ENCODE measurements at regions not wholly inside any gene's neighbourhood (a gene's known extent, or its start where the extent isn't known, plus 50 kb on each side); places are given as distances from the start of the nearest gene placed in this dataset.

DNA sequence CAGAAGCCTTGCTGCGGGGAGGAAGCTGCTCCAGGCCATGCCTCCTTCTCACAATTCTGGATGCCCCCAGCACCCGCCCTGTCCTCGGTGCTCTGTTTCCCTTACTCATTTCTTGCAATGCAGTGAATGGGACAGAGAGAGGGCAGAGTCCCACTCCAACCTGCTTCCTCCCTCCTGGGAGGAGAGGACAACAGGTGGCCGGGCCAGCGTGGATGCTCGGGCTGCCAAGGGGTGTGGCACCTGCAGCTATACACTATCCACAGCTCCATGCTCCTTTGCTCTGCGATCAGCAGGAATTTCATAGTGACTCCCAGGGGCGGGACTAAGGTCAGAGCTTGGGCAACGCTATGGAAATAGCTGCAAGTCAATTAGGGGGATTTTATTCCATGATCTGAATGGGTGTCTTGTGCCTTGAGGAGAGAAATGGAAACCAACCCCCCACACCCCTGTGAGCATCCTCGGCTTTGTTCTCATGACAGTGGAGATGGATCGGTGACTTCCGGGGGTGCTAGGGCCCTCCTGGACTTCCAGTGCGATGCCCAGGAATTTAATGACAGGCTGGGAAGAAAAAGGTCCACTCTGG lies 192.5 kb downstream of the MYLK4 start:
- TF ChIP-seq YY1 (IDR thresholded peaks at IDR 0.05; ENCODE audit: insufficient read depth, insufficient read length) (no peak), SUZ12 (IDR thresholded peaks at IDR 0.05; ENCODE audit: extremely low read depth, insufficient read depth, insufficient read length) (no peak), ZNF274 (IDR thresholded peaks at IDR 0.05; ENCODE audit: low read depth, low read length) (no peak)
- no peak overlapping the region for H3K9ac ChIP-seq (ENCODE audit: insufficient read length, low read depth)
- no peaks in the 10 kb centered on the region for H3K36me3 ChIP-seq (ENCODE audit: insufficient read depth, insufficient read length, low read length)
- H3K9me3 ChIP-seq (ENCODE audit: insufficient read depth, low read length): no peaks in the 10 kb centered on the region
- H3K27me3 ChIP-seq (ENCODE audit: insufficient read depth, insufficient read length): no peaks in the 10 kb centered on the region
- DNase-seq (ENCODE audit: low read depth, low spot score): no peak
- no peaks in the 10 kb centered on the region for H3K4me1 ChIP-seq (ENCODE audit: insufficient read depth, insufficient read length)
- H3K4me3 ChIP-seq (ENCODE audit: insufficient read length, low read depth): no peak overlapping the region

DNA sequence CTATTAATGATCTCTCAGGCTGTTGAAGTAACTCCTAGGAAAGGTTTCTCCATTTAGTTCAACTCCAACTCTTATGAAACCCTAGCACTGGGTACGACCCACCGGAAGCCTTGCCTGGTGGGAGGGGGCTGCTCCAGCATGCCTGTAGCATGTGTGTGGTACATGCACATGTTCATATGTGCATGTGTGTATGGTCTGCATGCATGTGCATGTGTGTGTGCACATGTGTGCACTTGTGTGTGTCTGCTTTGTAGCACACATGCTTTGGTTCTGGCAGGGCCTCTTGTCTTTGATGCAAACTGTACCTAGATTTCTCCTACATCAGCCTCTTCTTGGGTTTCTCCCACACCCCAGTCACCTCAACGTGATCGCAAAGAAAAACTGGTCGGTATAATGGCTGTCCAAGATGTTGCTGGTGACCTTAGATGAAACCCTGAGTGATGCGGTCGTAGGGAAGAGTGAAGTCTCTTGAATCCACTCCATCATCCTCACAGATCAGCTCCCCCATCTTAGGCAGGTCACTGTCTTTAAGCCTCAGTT lies 193.5 kb downstream of the MYLK4 start:
- H3K4me1 ChIP-seq (ENCODE audit: insufficient read depth, insufficient read length): no peaks in the 10 kb centered on the region
- no peak overlapping the region for H3K4me3 ChIP-seq (ENCODE audit: insufficient read length, low read depth)
- TF ChIP-seq SUZ12 (IDR thresholded peaks at IDR 0.05; ENCODE audit: extremely low read depth, insufficient read depth, insufficient read length) (no peak), YY1 (IDR thresholded peaks at IDR 0.05; ENCODE audit: insufficient read depth, insufficient read length) (no peak), ZNF274 (IDR thresholded peaks at IDR 0.05; ENCODE audit: low read depth, low read length) (no peak)
- no peak for DNase-seq (ENCODE audit: low read depth, low spot score)
- no peak overlapping the region for H3K9ac ChIP-seq (ENCODE audit: insufficient read length, low read depth)
- no peaks in the 10 kb centered on the region for H3K9me3 ChIP-seq (ENCODE audit: insufficient read depth, low read length)
- H3K27me3 ChIP-seq (ENCODE audit: insufficient read depth, insufficient read length): no peaks in the 10 kb centered on the region
- H3K36me3 ChIP-seq (ENCODE audit: insufficient read depth, insufficient read length, low read length): no peaks in the 10 kb centered on the region

DNA sequence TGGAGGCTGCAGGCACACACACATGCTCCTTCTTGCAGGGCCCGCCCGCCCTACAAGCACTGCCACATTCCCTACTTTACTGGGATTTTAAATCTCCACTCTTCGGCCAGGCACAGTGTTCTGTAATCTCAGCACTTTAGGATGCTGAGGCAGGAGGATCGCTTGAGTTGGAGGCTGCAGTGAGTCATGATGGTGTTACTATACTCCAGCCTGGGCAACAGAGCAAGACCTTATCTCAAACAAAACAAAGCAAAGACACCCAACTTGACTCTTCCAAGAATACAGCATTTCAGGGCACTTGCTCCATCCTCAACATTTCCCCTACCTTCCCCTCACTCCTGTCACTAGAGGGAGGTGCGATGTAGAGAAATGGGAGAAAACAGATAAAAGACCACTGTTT lies 194.0 kb downstream of the MYLK4 start:
- Histone ChIP-seq H3K27me3 (ENCODE audit: insufficient read depth, insufficient read length) (no peaks in the 10 kb centered on the region), H3K4me3 (ENCODE audit: insufficient read length, low read depth) (no peak overlapping the region), H3K9me3 (ENCODE audit: insufficient read depth, low read length) (no peaks in the 10 kb centered on the region), H3K36me3 (ENCODE audit: insufficient read depth, insufficient read length, low read length) (no peaks in the 10 kb centered on the region), H3K9ac (ENCODE audit: insufficient read length, low read depth) (no peak overlapping the region), H3K4me1 (ENCODE audit: insufficient read depth, insufficient read length) (no peaks in the 10 kb centered on the region)
- TF ChIP-seq YY1 (IDR thresholded peaks at IDR 0.05; ENCODE audit: insufficient read depth, insufficient read length) (no peak), ZNF274 (IDR thresholded peaks at IDR 0.05; ENCODE audit: low read depth, low read length) (no peak), SUZ12 (IDR thresholded peaks at IDR 0.05; ENCODE audit: extremely low read depth, insufficient read depth, insufficient read length) (no peak)
- DNase-seq (ENCODE audit: low read depth, low spot score): no peak

DNA sequence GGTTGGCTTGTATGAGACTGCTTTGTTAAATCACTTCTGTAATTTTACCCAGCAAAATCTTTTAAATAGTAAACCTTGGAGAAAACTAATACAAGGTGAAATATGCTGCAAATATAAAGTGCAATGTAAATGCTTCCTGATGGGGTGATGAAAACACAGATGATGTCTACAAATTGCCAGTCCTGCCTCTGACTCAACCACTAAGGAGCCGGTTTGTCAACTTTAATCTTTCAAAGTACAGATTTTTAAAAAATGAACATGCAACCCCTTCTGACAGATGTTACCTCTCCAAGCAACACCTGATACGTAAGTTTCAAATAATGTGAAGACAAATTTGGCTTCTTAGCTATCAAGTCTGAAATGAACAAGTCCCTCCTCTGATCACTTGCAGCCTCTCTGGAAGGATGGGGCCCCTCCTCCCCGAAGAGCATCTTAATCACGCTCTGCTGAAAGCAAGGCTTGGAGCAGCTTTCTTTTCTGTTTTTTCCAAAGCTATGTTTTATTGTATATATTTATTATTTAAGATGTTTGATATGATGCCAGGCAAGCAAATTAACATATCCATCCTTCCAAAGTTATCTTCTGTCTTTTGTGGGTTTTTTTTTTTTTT lies 196.0 kb downstream of the MYLK4 start:
- TF ChIP-seq SUZ12 (IDR thresholded peaks at IDR 0.05; ENCODE audit: extremely low read depth, insufficient read depth, insufficient read length): no peak
- TF ChIP-seq YY1 (IDR thresholded peaks at IDR 0.05; ENCODE audit: insufficient read depth, insufficient read length): no peak
- TF ChIP-seq ZNF274 (IDR thresholded peaks at IDR 0.05; ENCODE audit: low read depth, low read length): no peak
- Histone ChIP-seq H3K4me1 (ENCODE audit: insufficient read depth, insufficient read length) (no peaks in the 10 kb centered on the region), H3K36me3 (ENCODE audit: insufficient read depth, insufficient read length, low read length) (no peaks in the 10 kb centered on the region), H3K9ac (ENCODE audit: insufficient read length, low read depth) (no peak overlapping the region), H3K4me3 (ENCODE audit: insufficient read length, low read depth) (no peak overlapping the region), H3K27me3 (ENCODE audit: insufficient read depth, insufficient read length) (no peaks in the 10 kb centered on the region), H3K9me3 (ENCODE audit: insufficient read depth, low read length) (no peaks in the 10 kb centered on the region)
- no peak for DNase-seq (ENCODE audit: low read depth, low spot score)

DNA sequence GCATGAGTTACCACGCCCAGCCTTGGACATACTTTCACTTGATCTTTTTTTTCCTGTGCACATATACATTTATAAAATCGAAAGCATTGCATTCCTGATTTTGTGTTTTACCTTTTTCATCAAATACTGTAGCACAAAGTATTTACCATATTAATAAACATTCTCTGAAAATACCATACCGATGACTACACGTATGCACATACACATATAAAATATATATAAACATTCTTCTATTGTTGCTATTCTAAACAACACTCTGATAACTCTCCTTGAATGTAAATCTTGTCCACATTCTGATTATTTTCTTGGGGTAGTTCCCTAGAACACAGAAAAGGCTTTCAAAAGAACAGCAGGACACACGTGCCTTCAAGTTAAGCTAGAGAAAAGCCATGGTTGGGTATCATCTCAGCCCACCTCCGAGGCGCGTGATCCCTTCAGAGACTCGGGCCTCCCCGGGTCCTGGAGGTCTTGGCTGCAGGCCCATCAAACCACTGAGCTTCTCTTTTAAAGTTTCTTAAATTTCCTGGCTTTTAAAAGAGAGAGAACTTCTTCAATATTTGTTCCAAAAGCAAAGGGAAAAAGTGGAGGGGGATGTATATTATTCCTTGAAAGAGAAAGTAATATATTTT lies 198.1 kb downstream of the MYLK4 start:
- Histone ChIP-seq H3K36me3 (ENCODE audit: insufficient read depth, insufficient read length, low read length) (no peaks in the 10 kb centered on the region), H3K9me3 (ENCODE audit: insufficient read depth, low read length) (peaks cover 7% of the 10 kb centered on the region; the same call in 1 of the 2 replicates), H3K27me3 (ENCODE audit: insufficient read depth, insufficient read length) (no peaks in the 10 kb centered on the region), H3K4me3 (ENCODE audit: insufficient read length, low read depth) (no peak overlapping the region), H3K9ac (ENCODE audit: insufficient read length, low read depth) (no peak overlapping the region), H3K4me1 (ENCODE audit: insufficient read depth, insufficient read length) (no peaks in the 10 kb centered on the region)
- TF ChIP-seq SUZ12 (IDR thresholded peaks at IDR 0.05; ENCODE audit: extremely low read depth, insufficient read depth, insufficient read length) (no peak), ZNF274 (IDR thresholded peaks at IDR 0.05; ENCODE audit: low read depth, low read length) (no peak)
- DNase-seq (ENCODE audit: low read depth, low spot score): no peak

DNA sequence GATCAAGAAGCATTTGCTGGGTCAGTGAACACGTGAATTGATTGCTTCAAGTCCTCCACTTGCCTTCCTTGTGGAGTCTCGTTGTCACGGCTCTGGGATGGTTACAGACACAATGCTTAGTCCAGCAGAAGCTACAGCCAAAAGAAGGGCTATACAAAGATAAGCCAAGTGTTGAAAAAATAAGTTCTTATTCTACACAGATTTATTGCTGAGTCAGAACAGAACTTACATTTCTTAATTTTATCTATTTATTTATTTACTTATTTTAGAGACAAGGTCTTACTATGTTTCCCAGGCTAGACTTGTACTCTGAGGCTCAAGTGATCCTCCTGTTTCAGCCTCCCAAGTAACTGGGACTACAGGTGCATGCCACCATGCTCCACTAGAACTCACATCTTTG lies 199.0 kb downstream of the MYLK4 start:
- Histone ChIP-seq H3K36me3 (ENCODE audit: insufficient read depth, insufficient read length, low read length) (no peaks in the 10 kb centered on the region), H3K4me3 (ENCODE audit: insufficient read length, low read depth) (no peak overlapping the region), H3K9me3 (ENCODE audit: insufficient read depth, low read length) (peaks cover 7% of the 10 kb centered on the region; the same call in 1 of the 2 replicates), H3K27me3 (ENCODE audit: insufficient read depth, insufficient read length) (no peaks in the 10 kb centered on the region), H3K9ac (ENCODE audit: insufficient read length, low read depth) (no peak overlapping the region), H3K4me1 (ENCODE audit: insufficient read depth, insufficient read length) (no peaks in the 10 kb centered on the region)
- TF ChIP-seq SUZ12 (IDR thresholded peaks at IDR 0.05; ENCODE audit: extremely low read depth, insufficient read depth, insufficient read length) (no peak), ZNF274 (IDR thresholded peaks at IDR 0.05; ENCODE audit: low read depth, low read length) (no peak), YY1 (IDR thresholded peaks at IDR 0.05; ENCODE audit: insufficient read depth, insufficient read length) (no peak)
- no peak for DNase-seq (ENCODE audit: low read depth, low spot score)

DNA sequence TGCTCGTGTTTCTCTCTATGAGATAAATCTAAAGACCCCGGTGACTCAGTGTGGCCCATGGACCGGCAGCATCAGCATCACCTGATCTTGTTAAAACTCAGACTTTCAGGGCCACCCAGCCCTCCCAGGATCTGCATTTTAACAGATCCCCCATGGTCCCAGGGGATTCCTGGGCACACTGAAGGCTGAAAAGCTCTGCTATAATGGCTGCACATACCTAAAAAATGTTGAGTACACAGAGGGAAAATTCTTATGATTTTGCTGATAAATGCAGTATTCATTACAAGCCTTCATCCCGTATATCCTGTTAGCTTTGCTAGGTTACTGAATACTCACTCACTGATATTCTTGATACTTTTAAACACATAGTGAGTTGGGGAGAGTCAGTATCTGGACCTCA lies 200.5 kb downstream of the MYLK4 start:
- Histone ChIP-seq H3K36me3 (ENCODE audit: insufficient read depth, insufficient read length, low read length) (no peaks in the 10 kb centered on the region), H3K27me3 (ENCODE audit: insufficient read depth, insufficient read length) (no peaks in the 10 kb centered on the region), H3K4me1 (ENCODE audit: insufficient read depth, insufficient read length) (no peaks in the 10 kb centered on the region), H3K4me3 (ENCODE audit: insufficient read length, low read depth) (no peak overlapping the region), H3K9ac (ENCODE audit: insufficient read length, low read depth) (no peak overlapping the region), H3K9me3 (ENCODE audit: insufficient read depth, low read length) (peaks cover 7% of the 10 kb centered on the region; the same call in 1 of the 2 replicates)
- no peak for DNase-seq (ENCODE audit: low read depth, low spot score)
- TF ChIP-seq YY1 (IDR thresholded peaks at IDR 0.05; ENCODE audit: insufficient read depth, insufficient read length) (no peak), ZNF274 (IDR thresholded peaks at IDR 0.05; ENCODE audit: low read depth, low read length) (no peak), SUZ12 (IDR thresholded peaks at IDR 0.05; ENCODE audit: extremely low read depth, insufficient read depth, insufficient read length) (no peak)

Data from NT2/D1 (cell line).